Stimulated activated CD4-positive, alpha-beta T cell treated with anti-CD3 and anti-CD28 coated beads, TNF-alpha, amount 100 ng/mL, for 24 hours (primary cell): ENCODE measurements at regions not wholly inside any gene's neighbourhood (a gene's known extent, or its start where the extent isn't known, plus 50 kb on each side); places are given as distances from the start of the nearest gene placed in this dataset.

ENCODE experiments used
- DNase-seq, 3 experiments: peaks; one replicate each; pipeline ENCODE4 v3.0.0-alpha.2; 2020; ENCODE audit warnings: low read depth in 3 of 3

GRCh38 chr1:29498126-29499103 lies 262.1 kb downstream of the PTPRU start:
- no peak for DNase-seq

GRCh38 chr1:29497395-29498125 lies 261.2 kb downstream of the PTPRU start:
- no peak for DNase-seq

GRCh38 chr1:29496701-29497100 lies 260.4 kb downstream of the PTPRU start:
- DNase-seq, result no peak

- no peak for DNase-seq
Measured at GRCh38 chr1:29490204-29490934, 254.0 kb downstream of the PTPRU start.

GRCh38 chr1:29489471-29489870 lies 253.1 kb downstream of the PTPRU start:
- DNase-seq, result no peak

GRCh38 chr1:29488794-29489311 lies 252.5 kb downstream of the PTPRU start:
- DNase-seq, result no peak

GRCh38 chr1:29488086-29488793 lies 251.9 kb downstream of the PTPRU start:
- DNase-seq, result no peak

GRCh38 chr1:29487291-29487690 lies 251.0 kb downstream of the PTPRU start:
- no peak for DNase-seq

- DNase-seq, result no peak
Measured at GRCh38 chr1:29485096-29485925, 249.0 kb downstream of the PTPRU start.

- DNase-seq, result no peak
Measured at GRCh38 chr1:29482991-29483390, 246.7 kb downstream of the PTPRU start.

GRCh38 chr1:29482064-29482463 lies 245.7 kb downstream of the PTPRU start:
- no peak for DNase-seq

GRCh38 chr1:29481031-29481430 lies 244.7 kb downstream of the PTPRU start:
- no peak for DNase-seq

GRCh38 chr1:29478879-29479278 lies 242.6 kb downstream of the PTPRU start:
- DNase-seq, result no peak

- DNase-seq, result no peak
Measured at GRCh38 chr1:29478151-29478791, 241.9 kb downstream of the PTPRU start.

GRCh38 chr1:29475326-29475725 lies 239.0 kb downstream of the PTPRU start:
- no peak for DNase-seq

GRCh38 chr1:29474274-29475244 lies 238.2 kb downstream of the PTPRU start:
- DNase-seq, result no peak

GRCh38 chr1:29473161-29473855 lies 237.0 kb downstream of the PTPRU start:
- no peak for DNase-seq
